HL-60 (cell line): ENCODE measurements at regions not wholly inside any gene's neighbourhood (a gene's known extent, or its start where the extent isn't known, plus 50 kb on each side); places are given as distances from the start of the nearest gene placed in this dataset.

ENCODE experiments used
- DNase-seq, 2 experiments: peaks; one replicate each; pipeline ENCODE4 v3.0.0-alpha.2; 2010 to 2020; ENCODE audit warnings: low read depth in 1 of 2, low spot score in 1 of 2
- H3K27ac ChIP-seq: fragments of 250-450 bp; sonication (Bioruptor Pico); replicated peaks from 2 replicates; pipeline ENCODE4 v1.5.1; 2020; ENCODE audit warnings: mild to moderate bottlenecking, moderate library complexity
- H3K27me3 ChIP-seq: fragments of 250-450 bp; sonication (Bioruptor Pico); 2 replicates; pipeline ENCODE4 v1.5.1; 2021; ENCODE audit warnings: mild to moderate bottlenecking, moderate library complexity; ENCODE audit not compliant: insufficient read depth, poor library complexity, severe bottlenecking
- H3K4me3 ChIP-seq: replicated peaks from 2 replicates; pipeline ENCODE4 v1.5.1; 2011; ENCODE audit warnings: mild to moderate bottlenecking, control low read depth, low read length; ENCODE audit not compliant: insufficient read depth
- CTCF ChIP-seq: IDR thresholded peaks from one replicate; pipeline ENCODE4 v1.5.1; 2011; ENCODE audit warnings: low read length, control low read depth, inconsistent platforms; ENCODE audit not compliant: insufficient read depth
- GABPA ChIP-seq: IDR thresholded peaks from 2 replicates; pipeline ENCODE4 v1.6.1; 2012; ENCODE audit warnings: low read depth
- POLR2AphosphoS5 ChIP-seq: IDR thresholded peaks from 2 replicates; pipeline ENCODE4 v1.6.1; 2012; ENCODE audit warnings: low read depth
- REST ChIP-seq: IDR thresholded peaks from 2 replicates; pipeline ENCODE4 v1.6.1; 2012; ENCODE audit warnings: low read depth; ENCODE audit not compliant: insufficient replicate concordance
- SPI1 ChIP-seq: IDR thresholded peaks from 2 replicates; pipeline ENCODE4 v1.6.1; 2012; ENCODE audit warnings: low read depth, mild to moderate bottlenecking, borderline replicate concordance

GRCh38 chr16:5665834-5666233 lies 568.2 kb upstream of the EEF2KMT start:
- H3K27ac ChIP-seq = no peak overlapping the region
- TF ChIP-seq CTCF (no peak), SPI1 (no peak), REST (no peak), GABPA (no peak), POLR2AphosphoS5 (no peak)
- H3K4me3 ChIP-seq = no peak overlapping the region
- no peak for DNase-seq
- no peaks in the 10 kb centered on the region for H3K27me3 ChIP-seq

- Histone ChIP-seq H3K4me3 (no peak overlapping the region), H3K27me3 (no peaks in the 10 kb centered on the region), H3K27ac (no peak overlapping the region)
- no peak for DNase-seq
- TF ChIP-seq GABPA (no peak), CTCF (no peak), REST (no peak), POLR2AphosphoS5 (no peak), SPI1 (no peak)
Observed at GRCh38 chr16:5653789-5654188, 556.2 kb upstream of the EEF2KMT start.

GRCh38 chr16:5653041-5653440 lies 555.4 kb upstream of the EEF2KMT start:
- no peak overlapping the region for H3K4me3 ChIP-seq
- no peak overlapping the region for H3K27ac ChIP-seq
- H3K27me3 ChIP-seq = no peaks in the 10 kb centered on the region
- DNase-seq = no peak
- TF ChIP-seq CTCF (no peak), REST (no peak), SPI1 (no peak), POLR2AphosphoS5 (no peak), GABPA (no peak)
